Right lobe of liver (tissue), 4 donors: ENCODE measurements at regions not wholly inside any gene's neighbourhood (a gene's known extent, or its start where the extent isn't known, plus 50 kb on each side); places are given as distances from the start of the nearest gene placed in this dataset.

ENCODE experiments used
- CTCF ChIP-seq, 4 donors: fragments of 200-600 bp in 3 of 4; fragments of 450-650 bp in 1 of 4; IDR thresholded peaks; one replicate each; pipeline versions ENCODE4 v1.5.1 to v1.8.0; 2016 to 2022; ENCODE audit warnings: antibody characterized with exemption in 4 of 4, mild to moderate bottlenecking in 2 of 4
- POLR2A ChIP-seq: fragments of 450-650 bp; IDR thresholded peaks from one replicate; pipeline ENCODE4 v1.6.1; 2017; ENCODE audit warnings: antibody characterized with exemption, mild to moderate bottlenecking
- donor health status: DM: no; HTN: no; CAD: no.
- donor health status: DM: no; HTN: no; CAD: no.
- donor health status: DM: no; HTN: yes; CAD: no.

GRCh38 chr6:113643407-113643770 lies 213.8 kb upstream of the MARCKS start:
- TF ChIP-seq CTCF (IDR thresholded peaks at IDR 0.05) (no peak), POLR2A (no peak)
